ENCODE measurements at regions not wholly inside any gene's neighbourhood (a gene's known extent, or its start where the extent isn't known, plus 50 kb on each side); places are given as distances from the start of the nearest gene placed in this dataset.

GRCh38 chr3:16028604-16029003 lies 145.9 kb upstream of the GALNT15 start:
- peaks cover 5% of the 10 kb centered on the region for H3K4me1 ChIP-seq
- no peaks in the 10 kb centered on the region for H3K36me3 ChIP-seq
- no peak for DNase-seq
- no peak for TF ChIP-seq CTCF (IDR thresholded peaks at IDR 0.05; ENCODE audit: borderline replicate concordance)
- H3K9me3 ChIP-seq (replicated peaks) = no peaks in the 10 kb centered on the region
- intact Hi-C loops (cut with micrococcal nuclease) = no loop called here
- no peak overlapping the region for H3K27ac ChIP-seq (replicated peaks)
- H3K4me3 ChIP-seq = no peak overlapping the region
- H3K27me3 ChIP-seq (ENCODE audit: low read depth) = no peaks in the 10 kb centered on the region

GRCh38 chr3:16030342-16030741 lies 144.1 kb upstream of the GALNT15 start:
- H3K4me3 ChIP-seq = no peak overlapping the region
- no peak overlapping the region for H3K27ac ChIP-seq (replicated peaks)
- TF ChIP-seq CTCF (IDR thresholded peaks at IDR 0.05; ENCODE audit: borderline replicate concordance) = no peak
- no peaks in the 10 kb centered on the region for H3K36me3 ChIP-seq
- no peaks in the 10 kb centered on the region for H3K27me3 ChIP-seq (ENCODE audit: low read depth)
- no peak for DNase-seq
- intact Hi-C loops (cut with micrococcal nuclease) = no loop called here
- H3K9me3 ChIP-seq (replicated peaks) = no peaks in the 10 kb centered on the region
- peaks cover 5% of the 10 kb centered on the region for H3K4me1 ChIP-seq

- TF ChIP-seq CTCF (IDR thresholded peaks at IDR 0.05; ENCODE audit: borderline replicate concordance) = no peak
- intact Hi-C loops (cut with micrococcal nuclease) = no loop called here
Measured at GRCh38 chr3:16031434-16031833, 143.0 kb upstream of the GALNT15 start.

GRCh38 chr3:16033889-16034687 lies 140.4 kb upstream of the GALNT15 start:
- TF ChIP-seq CTCF (IDR thresholded peaks at IDR 0.05; ENCODE audit: borderline replicate concordance) = no peak
- peaks cover 4% of the 10 kb centered on the region for H3K9me3 ChIP-seq (replicated peaks)
- no peaks in the 10 kb centered on the region for H3K4me1 ChIP-seq
- no peak overlapping the region for H3K4me3 ChIP-seq
- no peaks in the 10 kb centered on the region for H3K36me3 ChIP-seq
- no peaks in the 10 kb centered on the region for H3K27me3 ChIP-seq (ENCODE audit: low read depth)
- no peak for DNase-seq
- intact Hi-C loops (cut with micrococcal nuclease) = no loop called here
- H3K27ac ChIP-seq (replicated peaks) = no peak overlapping the region

More at GRCh38 chr3:16031434-16031833, 143.0 kb upstream of the GALNT15 start:
- no peak overlapping the region for H3K27ac ChIP-seq (replicated peaks)
- no peaks in the 10 kb centered on the region for H3K36me3 ChIP-seq
- H3K9me3 ChIP-seq (replicated peaks) = no peaks in the 10 kb centered on the region
- no peaks in the 10 kb centered on the region for H3K27me3 ChIP-seq (ENCODE audit: low read depth)
- H3K4me1 ChIP-seq = peaks cover 5% of the 10 kb centered on the region
- H3K4me3 ChIP-seq = no peak overlapping the region
- no peak for DNase-seq

- no peak overlapping the region for H3K4me3 ChIP-seq
- no peaks in the 10 kb centered on the region for H3K27me3 ChIP-seq (ENCODE audit: low read depth)
- peaks cover 5% of the 10 kb centered on the region for H3K9me3 ChIP-seq (replicated peaks)
- no peaks in the 10 kb centered on the region for H3K36me3 ChIP-seq
- DNase-seq = no peak
- no peak for TF ChIP-seq CTCF (IDR thresholded peaks at IDR 0.05; ENCODE audit: borderline replicate concordance)
- no peaks in the 10 kb centered on the region for H3K4me1 ChIP-seq
- H3K27ac ChIP-seq (replicated peaks) = no peak overlapping the region
- intact Hi-C loops (cut with micrococcal nuclease) = loop anchor here (5.0 kb wide), 1 partner anchor 219 kb away; no protein-coding TSS in a partner anchor
Measured at GRCh38 chr3:16040991-16041390, 133.5 kb upstream of the GALNT15 start.
